GM19035 (cell line): ENCODE measurements at regions not wholly inside any gene's neighbourhood (a gene's known extent, or its start where the extent isn't known, plus 50 kb on each side); places are given as distances from the start of the nearest gene placed in this dataset.
"Not testable (repeated sequence)": the region's sequence is repeated elsewhere in the genome, so short reads cannot be mapped to it uniquely, and the experiment has no call there.

Experiments used
- ATAC-seq: cut with Tn5 transposase; IDR thresholded peaks from one replicate; pipeline ENCODE4 v1.9.1; 2021; ENCODE audit not compliant: unreplicated experiment

GRCh38 chr4:179164267-179164999, 1722.2 kb upstream of the AGA start:
- no peak for ATAC-seq

GRCh38 chr4:179165000-179165738, 1722.9 kb upstream of the AGA start:
- ATAC-seq = no peak

GRCh38 chr4:179165862-179166261, 1723.6 kb upstream of the AGA start:
- ATAC-seq = no peak

GRCh38 chr4:179170308-179170707, 1728.1 kb upstream of the AGA start:
- not testable (repeated sequence) for ATAC-seq

GRCh38 chr4:179182741-179183140, 1740.5 kb upstream of the AGA start:
- ATAC-seq = no peak

- ATAC-seq = no peak
These were observed 1753.7 kb upstream of the AGA start for GRCh38 chr4:179195887-179196286.

GRCh38 chr4:179196511-179196910, 1754.3 kb upstream of the AGA start:
- ATAC-seq = no peak

GRCh38 chr4:179200681-179201080, 1758.4 kb upstream of the AGA start:
- ATAC-seq = no peak

GRCh38 chr4:179225594-179225993, 1783.4 kb upstream of the AGA start:
- ATAC-seq = no peak

- ATAC-seq = no peak
These were observed 1806.6 kb upstream of the AGA start for GRCh38 chr4:179248821-179249220.

- ATAC-seq = no peak
These were observed 1826.6 kb upstream of the AGA start for GRCh38 chr4:179268791-179269190.

- ATAC-seq = no peak
These were observed 1830.0 kb upstream of the AGA start for GRCh38 chr4:179272282-179272681.

GRCh38 chr4:179278647-179279046, 1836.4 kb upstream of the AGA start:
- no peak for ATAC-seq

- no peak for ATAC-seq
These were observed 1843.5 kb upstream of the AGA start for GRCh38 chr4:179285696-179286095.

GRCh38 chr4:179291657-179292056, 1849.4 kb upstream of the AGA start:
- ATAC-seq = no peak

GRCh38 chr4:179292468-179292867, 1850.2 kb upstream of the AGA start:
- ATAC-seq = no peak

- ATAC-seq = peak; percentile 95
These were observed 1865.3 kb upstream of the AGA start for GRCh38 chr4:179307297-179308136.

- ATAC-seq = no peak
These were observed 1871.6 kb upstream of the AGA start for GRCh38 chr4:179313823-179314222.

- ATAC-seq = no peak
These were observed 1882.9 kb upstream of the AGA start for GRCh38 chr4:179325181-179325580.

GRCh38 chr4:179328627-179329026, 1886.4 kb upstream of the AGA start:
- ATAC-seq = no peak

- ATAC-seq = no peak
These were observed 1889.1 kb upstream of the AGA start for GRCh38 chr4:179331362-179331761.

- ATAC-seq = no peak
These were observed 1902.6 kb upstream of the AGA start for GRCh38 chr4:179344861-179345260.
